Right cardiac atrium (tissue), 5 donors: ENCODE measurements at regions not wholly inside any gene's neighbourhood (a gene's known extent, or its start where the extent isn't known, plus 50 kb on each side); places are given as distances from the start of the nearest gene placed in this dataset.
"Not testable (repeated sequence)": the region's sequence is repeated elsewhere in the genome, so short reads cannot be mapped to it uniquely, and the experiment has no call there.

Source experiments
- ATAC-seq, 2 donors: fragments of 200-7000 bp; cut with Tn5 transposase; one replicate each; pipeline versions ENCODE4 v1.8.0 to v1.9.1; 2020; ENCODE audit warnings: moderate library complexity in 2 of 2, mild to moderate bottlenecking in 1 of 2
- DNase-seq, 3 donors: peaks; one replicate each; pipeline ENCODE4 v3.0.0-alpha.2; 2020
- H3K27ac ChIP-seq: one replicate; pipeline ENCODE4 v1.5.1; 2013; ENCODE audit warnings: mild to moderate bottlenecking, low read length, control low read depth, moderate library complexity
- H3K27me3 ChIP-seq: one replicate; pipeline ENCODE4 v1.6.1; 2013; ENCODE audit not compliant: control insufficient read depth, insufficient read depth
- H3K4me1 ChIP-seq: one replicate; pipeline ENCODE4 v1.6.1; 2013; ENCODE audit warnings: low read length; ENCODE audit not compliant: control insufficient read depth, insufficient read depth
- H3K4me3 ChIP-seq: one replicate; pipeline ENCODE4 v1.5.1; 2013; ENCODE audit warnings: low read length, control low read depth
- H3K9me3 ChIP-seq: one replicate; pipeline ENCODE4 v1.6.1; 2013; ENCODE audit warnings: low read length; ENCODE audit not compliant: control insufficient read depth
- WGBS: extraction: QIAGEN DNeasy Blood & Tissue Kit; methylation state at CpG from one replicate; pipeline ENCODE4 v1.1.7; 2013; 5-methylcytosine and 5-hydroxymethylcytosine counted together
- intact Hi-C, 4 donors: fragments of 100-400 bp; cut with DNase I; formaldehyde crosslinking; loops; one replicate each; pipeline versions ENCODE4 v1.11.0 to v1.14.0; 2022 to 2023
- donor health status: healthy with polysubstance abuse.
- donor health status: DM: no; HTN: yes; CAD: no.
- donor health status: DM: no; HTN: no; CAD: no.
- donor health status: DM: no; HTN: yes; CAD: no; lungs with severe emphysema.
- donor health status: DM: yes; HTN: yes; CAD: no.

DNA sequence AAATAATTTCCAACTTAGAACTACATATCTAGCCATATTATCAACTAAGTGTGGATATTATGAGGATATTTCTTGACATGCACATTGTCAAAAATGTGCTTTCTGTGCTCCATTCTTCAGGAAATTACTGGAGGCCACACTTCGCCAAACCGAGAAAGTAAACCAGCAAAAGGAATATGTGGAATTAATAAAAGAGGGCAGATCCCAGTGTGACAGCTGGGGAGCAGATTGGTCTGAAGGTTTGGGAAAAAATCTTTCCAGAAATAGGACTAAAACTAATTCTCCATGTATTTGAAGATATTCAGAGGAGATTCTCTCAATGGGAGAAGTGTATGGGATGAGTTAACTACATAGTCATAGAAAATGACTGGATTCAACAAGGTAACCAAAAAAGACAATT lies 546.9 kb upstream of the API5 start:
- ATAC-seq (no peak), DNase-seq (no peak)
- H3K4me3 ChIP-seq: no peak overlapping the region
- H3K9me3 ChIP-seq: no peaks in the 10 kb centered on the region
- no peaks in the 10 kb centered on the region for H3K27me3 ChIP-seq
- no peak overlapping the region for H3K27ac ChIP-seq
- WGBS: 85% methylated on average over 2 of the region's 2 CpGs
- intact Hi-C loops: loop anchor here in 1 of 4 donors (10.0 kb wide), 1 partner anchor 540 kb away; no protein-coding TSS in a partner anchor
- no peaks in the 10 kb centered on the region for H3K4me1 ChIP-seq

DNA sequence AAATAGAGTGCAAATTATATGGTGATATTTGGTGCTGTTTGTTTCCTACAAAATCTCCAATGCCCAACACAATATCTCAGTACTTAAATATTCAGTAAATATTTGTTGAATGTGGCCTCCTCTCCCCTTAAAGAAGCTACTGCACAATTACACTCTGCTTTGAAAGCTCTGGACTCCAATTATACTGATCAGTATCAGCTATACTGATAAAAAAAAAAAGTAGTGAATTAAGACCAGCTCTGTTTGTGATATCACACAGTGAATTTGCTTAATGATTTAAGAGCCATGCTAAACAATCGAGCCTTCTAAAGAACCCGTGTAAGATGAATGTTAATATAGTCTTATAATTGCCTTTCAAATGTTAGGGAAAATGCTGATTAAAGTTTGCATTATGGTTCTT lies 543.2 kb upstream of the API5 start:
- Histone ChIP-seq H3K4me3 (no peak overlapping the region), H3K27ac (no peak overlapping the region), H3K4me1 (no peaks in the 10 kb centered on the region), H3K27me3 (no peaks in the 10 kb centered on the region), H3K9me3 (no peaks in the 10 kb centered on the region)
- 81% methylated on average over 2 of the region's 2 CpGs for WGBS
- intact Hi-C loops: loop anchor here in 1 of 4 donors (10.0 kb wide), 1 partner anchor 536 kb away; no protein-coding TSS in a partner anchor
- no peak for ATAC-seq
- DNase-seq: no peak

DNA sequence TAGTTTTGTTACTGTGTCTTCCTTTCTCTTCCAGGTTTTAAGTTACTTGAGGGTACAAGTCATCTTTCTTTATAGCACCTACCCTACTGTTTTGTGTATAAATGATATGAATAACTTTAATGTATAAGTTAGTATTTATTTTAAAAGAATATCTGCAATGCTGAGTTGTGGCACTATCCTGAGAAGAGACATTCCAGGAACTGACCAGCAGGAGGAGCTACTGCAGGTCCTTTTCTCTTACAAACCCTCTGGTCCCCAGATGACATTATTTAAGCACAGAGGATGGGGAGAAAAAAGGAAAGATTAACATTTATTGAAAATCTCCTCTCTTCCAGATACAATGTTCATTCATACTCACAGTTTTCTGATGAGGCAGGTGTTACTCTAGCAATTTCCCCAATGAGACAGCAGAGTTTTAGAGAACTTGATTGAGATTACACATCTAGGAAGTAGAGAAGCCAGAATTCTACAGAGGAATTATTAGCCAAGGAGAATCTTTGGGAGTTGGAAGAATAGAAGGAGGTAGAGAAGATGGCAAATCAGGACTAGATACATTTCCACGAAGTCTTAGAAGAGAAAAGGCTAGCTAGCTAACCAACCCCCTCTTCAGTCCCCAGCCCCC lies 541.2 kb upstream of the API5 start:
- Histone ChIP-seq H3K27me3 (no peaks in the 10 kb centered on the region), H3K4me1 (no peaks in the 10 kb centered on the region), H3K27ac (no peak overlapping the region), H3K9me3 (no peaks in the 10 kb centered on the region), H3K4me3 (no peak overlapping the region)
- intact Hi-C loops: loop anchor here in 2 of 4 donors (5.0 kb wide), 2 partner anchors 507 to 512 kb away; no protein-coding TSS in a partner anchor
- ATAC-seq (no peak), DNase-seq (no peak)
- 25% methylated on average over 1 of the region's 1 CpG for WGBS

DNA sequence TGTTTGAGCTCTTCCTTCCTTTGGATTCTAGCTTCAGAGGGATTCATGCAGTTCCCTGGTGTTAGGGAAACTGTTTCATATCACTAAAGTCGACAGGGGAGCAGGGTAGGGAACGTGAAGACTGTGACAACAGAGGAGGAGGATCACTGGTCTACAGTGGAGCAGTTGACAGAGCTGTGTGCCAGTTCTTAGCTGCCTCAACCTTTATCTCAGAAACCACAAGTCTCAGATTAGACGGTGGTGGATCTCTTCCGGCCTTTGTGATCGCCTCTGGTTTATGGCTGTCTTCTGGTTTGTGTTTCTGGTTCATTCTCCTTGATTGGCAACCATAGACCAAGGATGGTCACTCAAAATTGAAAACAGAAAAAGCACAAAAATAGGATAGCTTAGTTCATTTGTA lies 538.9 kb upstream of the API5 start:
- Histone ChIP-seq H3K27ac (no peak overlapping the region), H3K27me3 (no peaks in the 10 kb centered on the region), H3K4me3 (no peak overlapping the region), H3K4me1 (no peaks in the 10 kb centered on the region), H3K9me3 (no peaks in the 10 kb centered on the region)
- ATAC-seq (no peak), DNase-seq (no peak)
- 20% methylated on average over 5 of the region's 5 CpGs for WGBS
- intact Hi-C loops: loop anchor here in 2 of 4 donors (5.0 kb wide), 2 partner anchors 504 to 509 kb away; no protein-coding TSS in a partner anchor

DNA sequence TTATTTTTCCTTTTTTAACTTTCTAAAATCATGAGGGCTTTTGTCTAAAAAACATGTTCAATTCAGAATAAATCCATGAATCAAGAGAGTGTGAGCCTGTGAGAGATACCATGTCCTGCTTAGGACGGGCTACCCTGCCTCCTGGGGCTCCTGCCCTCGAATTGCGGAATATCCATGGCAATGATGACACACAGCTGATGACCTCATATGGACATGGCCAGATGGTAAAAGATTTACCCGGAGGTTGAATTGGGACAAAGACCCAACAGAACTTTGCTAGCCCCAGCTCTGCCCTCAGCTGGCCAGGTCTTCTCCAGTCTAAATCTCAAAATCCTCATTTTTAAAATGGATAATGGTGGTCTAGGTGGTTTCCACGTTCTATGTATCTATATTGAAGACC lies 538.1 kb upstream of the API5 start:
- H3K4me3 ChIP-seq: no peak overlapping the region
- intact Hi-C loops: loop anchor here in 2 of 4 donors (5.0 kb wide), 2 partner anchors 504 to 509 kb away; no protein-coding TSS in a partner anchor
- no peaks in the 10 kb centered on the region for H3K9me3 ChIP-seq
- H3K27me3 ChIP-seq: no peaks in the 10 kb centered on the region
- H3K4me1 ChIP-seq: no peaks in the 10 kb centered on the region
- no peak overlapping the region for H3K27ac ChIP-seq
- DNase-seq (no peak), ATAC-seq (no peak)
- WGBS: 72% methylated on average over 5 of the region's 5 CpGs

DNA sequence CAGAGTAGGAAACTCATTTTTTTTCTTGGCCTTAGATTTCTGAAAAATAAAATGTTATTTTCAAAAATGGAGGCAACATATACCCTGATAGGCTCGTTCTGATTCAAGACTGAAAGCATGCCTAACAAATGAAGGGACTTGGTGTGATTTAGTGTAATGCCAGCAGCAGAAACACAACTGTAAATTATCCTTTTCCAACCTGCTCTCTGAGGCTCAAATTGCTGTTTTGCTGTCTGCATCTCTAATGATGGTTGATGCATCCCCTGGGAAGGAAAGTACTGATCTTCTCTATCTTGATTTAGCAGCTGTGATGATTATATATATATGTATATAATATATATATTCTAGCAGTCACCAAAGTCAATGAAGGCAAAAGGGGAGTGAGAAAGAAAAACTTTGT lies 537.2 kb upstream of the API5 start:
- no peak for DNase-seq

DNA sequence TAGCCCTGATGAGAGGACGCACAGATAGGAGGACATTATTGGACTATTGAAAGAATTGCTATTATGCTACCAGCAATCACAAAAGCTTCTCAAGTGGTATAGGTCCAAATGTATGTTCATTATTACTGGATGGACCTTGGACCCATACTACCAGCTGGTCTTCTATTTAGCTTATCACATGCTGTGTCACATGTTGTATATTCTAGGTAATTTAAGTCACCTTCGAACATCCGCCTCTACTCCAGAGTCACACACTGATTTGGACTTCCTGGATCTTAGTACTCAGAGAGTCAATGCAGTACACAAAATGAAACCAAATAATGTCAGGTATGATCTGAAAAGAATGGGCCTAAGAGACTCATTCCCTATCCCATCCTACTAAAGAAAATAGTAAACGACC lies 534.0 kb upstream of the API5 start:
- no peaks in the 10 kb centered on the region for H3K4me1 ChIP-seq
- H3K27me3 ChIP-seq: no peaks in the 10 kb centered on the region
- intact Hi-C loops: no loop called here
- 90% methylated on average over 4 of the region's 4 CpGs for WGBS
- H3K4me3 ChIP-seq: no peak overlapping the region
- ATAC-seq (no peak), DNase-seq (no peak)
- H3K27ac ChIP-seq: no peak overlapping the region
- H3K9me3 ChIP-seq: no peaks in the 10 kb centered on the region

More for the DNA sequence above, 537.2 kb upstream of the API5 start:
- H3K9me3 ChIP-seq: no peaks in the 10 kb centered on the region
- H3K27me3 ChIP-seq: no peaks in the 10 kb centered on the region
- intact Hi-C loops: loop anchor here in 2 of 4 donors (5.0 kb wide), 2 partner anchors 503 to 508 kb away; no protein-coding TSS in a partner anchor
- H3K4me3 ChIP-seq: no peak overlapping the region
- WGBS: 49% methylated on average over 1 of the region's 1 CpG
- no peaks in the 10 kb centered on the region for H3K4me1 ChIP-seq
- no peak for ATAC-seq
- H3K27ac ChIP-seq: no peak overlapping the region

DNA sequence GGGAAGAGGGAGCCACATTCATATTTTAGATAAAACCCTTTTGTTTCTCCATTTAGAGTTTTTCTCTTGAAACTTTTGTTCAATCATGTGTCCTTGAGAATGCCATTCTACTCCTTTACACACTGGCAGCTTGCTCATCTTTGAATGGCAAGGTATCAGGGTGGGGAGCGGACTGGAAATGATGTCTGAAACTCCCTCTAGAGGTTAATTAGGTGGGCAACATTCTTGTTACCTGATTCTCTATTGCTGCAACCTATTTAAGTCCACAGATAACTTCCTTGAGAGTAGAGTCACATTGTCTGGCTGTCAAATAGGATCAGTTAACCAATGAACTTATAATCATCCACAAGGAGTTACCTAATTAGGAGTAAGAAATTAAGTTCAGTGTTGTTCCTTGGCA lies 533.6 kb upstream of the API5 start:
- 71% methylated on average over 1 of the region's 1 CpG for WGBS
- no peak overlapping the region for H3K4me3 ChIP-seq
- no peaks in the 10 kb centered on the region for H3K27me3 ChIP-seq
- no peak overlapping the region for H3K27ac ChIP-seq
- H3K4me1 ChIP-seq: no peaks in the 10 kb centered on the region
- DNase-seq: no peak
- H3K9me3 ChIP-seq: no peaks in the 10 kb centered on the region
- ATAC-seq: no peak
- intact Hi-C loops: no loop called here

DNA sequence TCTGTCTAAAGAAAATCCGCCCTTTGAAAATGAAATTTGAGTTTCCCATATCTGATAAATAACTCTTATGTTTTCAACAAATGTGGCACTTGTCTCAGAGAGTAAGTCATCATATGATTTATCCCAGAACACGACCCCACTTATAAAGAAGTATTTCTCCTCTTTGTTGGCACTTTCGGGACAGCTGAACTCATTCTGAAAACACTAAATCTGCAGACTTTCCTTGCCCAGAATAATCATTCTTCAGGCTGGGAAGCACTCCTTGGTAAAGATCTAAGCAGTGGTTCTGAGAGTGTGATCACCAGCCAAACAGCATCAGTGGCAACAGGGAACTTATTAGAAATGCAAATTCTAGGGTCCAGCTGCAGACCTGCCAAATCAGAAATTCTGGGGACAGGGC lies 532.2 kb upstream of the API5 start:
- no peaks in the 10 kb centered on the region for H3K9me3 ChIP-seq
- no peaks in the 10 kb centered on the region for H3K27me3 ChIP-seq
- intact Hi-C loops: no loop called here
- WGBS: 59% methylated on average over 3 of the region's 3 CpGs
- DNase-seq (no peak), ATAC-seq (no peak)
- H3K27ac ChIP-seq: no peak overlapping the region
- no peak overlapping the region for H3K4me3 ChIP-seq
- H3K4me1 ChIP-seq: no peaks in the 10 kb centered on the region

DNA sequence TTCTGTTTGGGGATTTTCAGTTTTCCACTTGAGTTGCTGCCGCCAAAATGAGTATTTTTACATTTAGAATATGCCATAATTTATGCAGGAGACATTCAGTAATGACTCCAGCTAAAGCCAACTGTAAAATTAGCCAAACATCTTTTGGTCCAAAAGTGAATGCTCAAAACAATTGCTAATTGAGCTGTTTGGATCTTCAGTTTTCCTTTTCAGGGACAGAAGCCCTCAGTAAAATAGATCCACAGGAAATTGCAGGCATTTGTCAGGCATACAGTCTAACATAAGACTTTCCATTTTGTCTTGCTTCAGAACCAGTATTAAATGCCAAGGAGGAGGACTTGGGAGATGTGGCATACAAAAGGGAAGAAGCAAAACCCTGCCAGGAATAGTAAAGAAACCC lies 524.8 kb upstream of the API5 start:
- Histone ChIP-seq H3K27me3 (no peaks in the 10 kb centered on the region), H3K9me3 (no peaks in the 10 kb centered on the region), H3K4me3 (no peak overlapping the region), H3K4me1 (no peaks in the 10 kb centered on the region), H3K27ac (no peak overlapping the region)
- no peak for DNase-seq
- intact Hi-C loops: no loop called here
- WGBS: 59% methylated on average over 1 of the region's 1 CpG
- ATAC-seq: no peak

DNA sequence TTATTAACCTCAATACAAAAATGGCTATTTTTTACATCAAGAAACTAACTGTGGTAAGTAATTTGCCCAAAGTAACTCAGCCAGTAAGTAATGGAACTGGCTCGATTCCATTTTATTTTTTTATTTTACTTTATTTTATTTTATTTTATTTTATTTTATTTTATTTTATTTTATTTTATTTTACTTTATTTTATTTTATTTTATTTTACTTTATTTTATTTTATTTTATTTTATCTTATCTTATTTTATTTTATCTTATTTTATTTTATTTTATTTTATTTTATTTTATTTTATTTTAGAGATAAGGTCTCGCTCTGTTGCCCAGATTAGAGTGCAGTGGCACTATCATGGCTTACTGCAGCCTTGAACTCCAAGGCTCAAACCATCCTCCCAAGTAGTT lies 516.3 kb upstream of the API5 start:
- H3K27ac ChIP-seq, ATAC-seq, H3K27me3 ChIP-seq, H3K4me1 ChIP-seq, intact Hi-C loops, H3K9me3 ChIP-seq, DNase-seq, H3K4me3 ChIP-seq: not testable (repeated sequence)
- WGBS: 92% methylated on average over 2 of the region's 2 CpGs

DNA sequence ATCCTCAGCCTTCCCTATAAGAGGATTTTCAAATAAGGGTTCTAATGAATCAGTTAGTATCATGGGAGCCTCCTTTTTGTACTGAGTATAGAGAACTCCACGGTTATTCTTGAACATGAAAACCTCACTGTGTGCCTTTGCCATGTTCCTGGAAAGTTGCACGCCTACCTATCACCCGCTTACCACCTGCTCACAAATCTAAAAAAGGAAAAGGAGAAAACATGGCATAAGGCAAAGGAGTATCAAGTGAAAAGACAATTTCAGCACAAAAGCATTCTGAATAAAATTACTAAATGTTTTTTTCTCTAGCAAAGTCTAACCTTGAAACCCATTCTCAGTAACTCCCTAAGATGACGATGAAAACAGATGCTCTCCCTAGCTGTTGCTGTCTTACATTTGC lies 511.8 kb upstream of the API5 start:
- Histone ChIP-seq H3K4me1 (no peaks in the 10 kb centered on the region), H3K27ac (no peak overlapping the region), H3K4me3 (no peak overlapping the region), H3K9me3 (no peaks in the 10 kb centered on the region), H3K27me3 (no peaks in the 10 kb centered on the region)
- ATAC-seq (no peak), DNase-seq (no peak)
- intact Hi-C loops: no loop called here
- WGBS: 88% methylated on average over 4 of the region's 4 CpGs
